K562 (cell line): ENCODE measurements at regions not wholly inside any gene's neighbourhood (a gene's known extent, or its start where the extent isn't known, plus 50 kb on each side); places are given as distances from the start of the nearest gene placed in this dataset.

Source experiments
- ATAC-seq: fragments of 200-7000 bp; cut with Tn5 transposase; 3 replicates; pipeline ENCODE4 v1.9.1; 2020; ENCODE audit warnings: moderate library complexity
- BruUV-seq: library from RNA; stranded (reverse); fragments of 400-500 nt; replicated peaks from 2 replicates; lab custom pipeline; 2021; lab: Mats Ljungman, UMichigan
- CTCF ChIA-PET: fragments of 300-600 bp; formaldehyde crosslinking; extraction: SDS; loops from one replicate; lab custom pipeline; 2021; ENCODE audit warnings: low intra/inter-chr PET ratio; lab: Yijun Ruan, JAX
- POLR2A ChIA-PET: fragments of 300-600, 350-650 bp; sonication (Branson Sonifier 250); formaldehyde crosslinking; extraction: SDS; loops from one replicate; lab custom pipeline; 2021; ENCODE audit warnings: antibody characterized with exemption, inconsistent platforms; lab: Yijun Ruan, JAX
- DNase-seq, 4 experiments: peaks; one replicate each; pipeline versions ENCODE4 v3.0.0 to v3.0.0-alpha.2; 2011 to 2018; ENCODE audit warnings: low spot score in 3 of 4, mixed read lengths in 3 of 4; ENCODE audit errors: extremely low read depth in 1 of 4
- FAIRE-seq: peaks from 2 replicates; lab custom pipeline; 2011; peaks lifted over from hg19 to GRCh38; lab: Jason Lieb, UNC
- H2AFZ ChIP-seq: 2 replicates; pipeline ENCODE4 v1.6.0; 2011; ENCODE audit warnings: low read depth, low read length, control low read depth, inconsistent platforms
- H3K27ac ChIP-seq: fragments of 200-600 bp; 3 replicates; pipeline ENCODE4 v1.8.0; 2011; ENCODE audit warnings: low read depth, mild to moderate bottlenecking, control low read depth, inconsistent platforms, low read length, moderate library complexity, mixed read lengths; ENCODE audit errors: extremely low read depth
- H3K27me3 ChIP-seq, 2 experiments: fragments of 300-600 bp in 1 of 2; 2 replicates in 1 of 2; 3 replicates in 1 of 2; pipeline versions ENCODE4 v1.6.0 to v1.8.0; 2011; ENCODE audit warnings: inconsistent platforms in 2 of 2, low read length in 2 of 2, mild to moderate bottlenecking in 1 of 2, mixed read lengths in 1 of 2, moderate library complexity in 1 of 2; ENCODE audit not compliant: control insufficient read depth in 2 of 2, insufficient read depth in 2 of 2
- H3K36me3 ChIP-seq: fragments of 300-600 bp; 3 replicates; pipeline ENCODE4 v1.8.0; 2011; ENCODE audit warnings: mild to moderate bottlenecking, low read length, inconsistent platforms; ENCODE audit not compliant: control insufficient read depth, insufficient read depth
- H3K4me1 ChIP-seq, 2 experiments: fragments of 200-600 bp in 1 of 2; replicated peaks in 1 of 2; 2 replicates in 1 of 2; 3 replicates in 1 of 2; pipeline versions ENCODE4 v1.5.1 to v1.8.0; 2011; ENCODE audit warnings: inconsistent platforms in 2 of 2, low read length in 2 of 2, mild to moderate bottlenecking in 1 of 2, mixed read lengths in 1 of 2, moderate library complexity in 1 of 2; ENCODE audit not compliant: control insufficient read depth in 2 of 2, insufficient read depth in 2 of 2
- H3K4me2 ChIP-seq: 2 replicates; pipeline ENCODE4 v1.6.1; 2011; ENCODE audit warnings: low read length, control low read depth, inconsistent platforms, mixed read lengths; ENCODE audit not compliant: insufficient read depth
- H3K4me3 ChIP-seq: fragments of 200-600 bp; sonication (generic), shearing (Covaris generic); 2 replicates; pipeline ENCODE4 v1.5.1; 2016; ENCODE audit warnings: control low read depth, inconsistent platforms
- H3K79me2 ChIP-seq: fragments of 200-600 bp; 3 replicates; pipeline ENCODE4 v1.8.0; 2011; ENCODE audit warnings: low read length, inconsistent platforms; ENCODE audit not compliant: control insufficient read depth, insufficient read depth
- H3K9ac ChIP-seq, 2 experiments: 2 replicates each; pipeline versions ENCODE4 v1.6.0 to v1.6.1; 2011; ENCODE audit warnings: low read depth in 2 of 2, low read length in 2 of 2, control low read depth in 1 of 2, inconsistent platforms in 1 of 2, mild to moderate bottlenecking in 1 of 2, mixed read lengths in 1 of 2; ENCODE audit not compliant: insufficient read depth in 1 of 2
- H3K9me1 ChIP-seq: one replicate; pipeline ENCODE4 v1.6.0; 2011; ENCODE audit warnings: inconsistent platforms, mild to moderate bottlenecking, low read length, moderate library complexity; ENCODE audit not compliant: control insufficient read depth, insufficient read depth
- H3K9me3 ChIP-seq: replicated peaks from 2 replicates; pipeline ENCODE4 v1.5.1; 2011; ENCODE audit warnings: low read depth, low read length, inconsistent platforms; ENCODE audit not compliant: control insufficient read depth, insufficient read depth
- H4K20me1 ChIP-seq: replicated peaks from 2 replicates; pipeline ENCODE4 v1.6.1; 2011; ENCODE audit warnings: low read length, inconsistent platforms, mixed read lengths; ENCODE audit not compliant: control insufficient read depth, insufficient read depth
- ARID1B ChIP-seq: fragments of 450-650 bp; IDR thresholded peaks from 2 replicates; pipeline ENCODE4 v1.6.1; 2016; ENCODE audit warnings: antibody characterized with exemption, mild to moderate bottlenecking, inconsistent platforms
- GTF2E2 ChIP-seq: fragments of 200-800 bp; sonication (Bioruptor generic); IDR thresholded peaks from 2 replicates; pipeline ENCODE4 v1.6.1; 2016; ENCODE audit warnings: missing genetic modification characterization, missing compliant biosample characterization
- KAT7 ChIP-seq: sonication (generic); formaldehyde crosslinking; IDR thresholded peaks from 2 replicates; pipeline ENCODE4 v1.8.0; 2022; ENCODE audit warnings: missing genetic modification reagents, mild to moderate bottlenecking, borderline replicate concordance
- ZNF830 ChIP-seq: fragments of 250-450 bp; sonication (Bioruptor Pico); IDR thresholded peaks from 2 replicates; pipeline ENCODE4 v1.5.0; 2021; ENCODE audit warnings: mild to moderate bottlenecking
- WGBS: fragments of 100-300 bp; shearing (Covaris generic); methylation state at CpG from one replicate; pipeline ENCODE4 v1.1.6; 2016; ENCODE audit warnings: low coverage, mixed read lengths; ENCODE audit not compliant: insufficient coverage; ENCODE audit errors: missing lambda C conversion rate; 5-methylcytosine and 5-hydroxymethylcytosine counted together
- in situ Hi-C: fragments of 300-500 bp; cut with MboI; formaldehyde crosslinking; loops from 4 replicates; pipeline ENCODE4 v1.15.0; 2018; ENCODE audit warnings: inconsistent platforms, mixed read lengths
- intact Hi-C: fragments of 100-400 bp; cut with micrococcal nuclease; formaldehyde crosslinking; loops from 2 replicates; pipeline ENCODE4 v1.14.2; 2022

GRCh38 chr18:44586782-44587524 lies 93.7 kb upstream of the SETBP1 start:
- intact Hi-C loops: no loop called here
- in situ Hi-C loops: no loop called here
- 0% methylated on average over 4 of the region's 4 CpGs for WGBS

GRCh38 chr18:44588508-44588907 lies 92.2 kb upstream of the SETBP1 start:
- no peaks in the 10 kb centered on the region for H3K79me2 ChIP-seq
- no peak for TF ChIP-seq KAT7 (CRISPR knock-in tag)
- FAIRE-seq (no peak), ATAC-seq (no peak), DNase-seq (no peak)
- no TSS peak for BruUV-seq
- WGBS: 0% methylated on average over 2 of the region's 2 CpGs
- POLR2A ChIA-PET: no interaction called here
- no peaks in the 10 kb centered on the region for H3K9me1 ChIP-seq
- no peaks in the 10 kb centered on the region for H3K9me3 ChIP-seq
- in situ Hi-C loops: no loop called here
- H4K20me1 ChIP-seq: no peaks in the 10 kb centered on the region
- no peak overlapping the region for H2AFZ ChIP-seq
- no peak overlapping the region for H3K27ac ChIP-seq
- no peak overlapping the region for H3K4me2 ChIP-seq
- no peaks in the 10 kb centered on the region for H3K36me3 ChIP-seq
- CTCF ChIA-PET: no interaction called here
- H3K27me3 ChIP-seq: no peaks in the 10 kb centered on the region
- H3K9ac ChIP-seq: no peak overlapping the region
- H3K4me1 ChIP-seq: no peaks in the 10 kb centered on the region
- H3K4me3 ChIP-seq: no peak overlapping the region
- intact Hi-C loops: no loop called here

More at GRCh38 chr18:44586782-44587524, 93.7 kb upstream of the SETBP1 start:
- no peak overlapping the region for H3K4me2 ChIP-seq
- no peaks in the 10 kb centered on the region for H4K20me1 ChIP-seq
- DNase-seq (no peak), FAIRE-seq (no peak), ATAC-seq (no peak)
- no peak overlapping the region for H3K4me3 ChIP-seq
- no peaks in the 10 kb centered on the region for H3K27me3 ChIP-seq
- no peaks in the 10 kb centered on the region for H3K79me2 ChIP-seq
- no peak for TF ChIP-seq GTF2E2 (tag)
- TF ChIP-seq ARID1B: no peak
- TF ChIP-seq ZNF830 (CRISPR knock-in tag): no peak
- no peaks in the 10 kb centered on the region for H3K4me1 ChIP-seq
- no peaks in the 10 kb centered on the region for H3K9me3 ChIP-seq
- H3K9me1 ChIP-seq: no peaks in the 10 kb centered on the region
- H3K9ac ChIP-seq: no peak overlapping the region
- BruUV-seq: no TSS peak
- CTCF ChIA-PET: no interaction called here
- no peaks in the 10 kb centered on the region for H3K36me3 ChIP-seq
- H3K27ac ChIP-seq: no peak overlapping the region
- POLR2A ChIA-PET: no interaction called here
- no peak overlapping the region for H2AFZ ChIP-seq
